Osteoblast (primary cell): ENCODE measurements at regions not wholly inside any gene's neighbourhood (a gene's known extent, or its start where the extent isn't known, plus 50 kb on each side); places are given as distances from the start of the nearest gene placed in this dataset.
"Not testable (repeated sequence)": the region's sequence is repeated elsewhere in the genome, so short reads cannot be mapped to it uniquely, and the experiment has no call there.

Source experiments
- DNase-seq: peaks from one replicate; pipeline ENCODE4 v3.0.0; 2011; ENCODE audit warnings: low spot score, mixed read lengths; ENCODE audit not compliant: insufficient read length; ENCODE audit errors: missing footprints
- H2AFZ ChIP-seq: 2 replicates; pipeline ENCODE4 v1.6.0; 2011; ENCODE audit warnings: mild to moderate bottlenecking, low read length
- H3K27ac ChIP-seq: 2 replicates; pipeline ENCODE4 v1.5.1; 2011; ENCODE audit warnings: mild to moderate bottlenecking, low read depth, low read length, moderate library complexity
- H3K27me3 ChIP-seq: 2 replicates; pipeline ENCODE4 v1.6.0; 2012; ENCODE audit warnings: mild to moderate bottlenecking, control low read depth, inconsistent platforms, low read length, moderate library complexity; ENCODE audit not compliant: insufficient read depth
- H3K36me3 ChIP-seq: 2 replicates; pipeline ENCODE4 v1.5.1; 2011; ENCODE audit warnings: mild to moderate bottlenecking, low read length, control low read depth, moderate library complexity; ENCODE audit not compliant: insufficient read depth
- H3K4me1 ChIP-seq: 2 replicates; pipeline ENCODE4 v1.5.1; 2011; ENCODE audit warnings: mild to moderate bottlenecking, low read length, control low read depth, moderate library complexity; ENCODE audit not compliant: insufficient read depth
- H3K4me2 ChIP-seq: 2 replicates; pipeline ENCODE4 v1.6.0; 2011; ENCODE audit warnings: mild to moderate bottlenecking, low read length; ENCODE audit not compliant: insufficient read depth
- H3K4me3 ChIP-seq: fragments of 200-600 bp; sonication (generic); 3 replicates; pipeline ENCODE4 v1.5.1; 2012; ENCODE audit warnings: mild to moderate bottlenecking, low read length, inconsistent platforms; ENCODE audit not compliant: insufficient read depth
- H3K79me2 ChIP-seq: 2 replicates; pipeline ENCODE4 v1.6.0; 2012; ENCODE audit warnings: mild to moderate bottlenecking, low read length, control low read depth, inconsistent platforms; ENCODE audit not compliant: insufficient read depth
- H3K9me3 ChIP-seq: 2 replicates; pipeline ENCODE4 v1.5.1; 2011; ENCODE audit warnings: low read depth, low read length, control low read depth
- H4K20me1 ChIP-seq: 2 replicates; pipeline ENCODE4 v1.6.0; 2012; ENCODE audit warnings: mild to moderate bottlenecking, low read length, control low read depth; ENCODE audit not compliant: insufficient read depth

- not testable (repeated sequence) for H3K27ac ChIP-seq, H2AFZ ChIP-seq, H3K36me3 ChIP-seq, DNase-seq, H3K79me2 ChIP-seq, H3K4me1 ChIP-seq, H4K20me1 ChIP-seq, H3K9me3 ChIP-seq, H3K27me3 ChIP-seq, H3K4me3 ChIP-seq, H3K4me2 ChIP-seq
Observed at GRCh38 chr20:30297878-30298595, 959.4 kb upstream of the DEFB115 start.

- H3K9me3 ChIP-seq, H3K4me1 ChIP-seq, H3K27me3 ChIP-seq, H2AFZ ChIP-seq, DNase-seq, H3K27ac ChIP-seq, H4K20me1 ChIP-seq, H3K36me3 ChIP-seq, H3K4me2 ChIP-seq, H3K4me3 ChIP-seq, H3K79me2 ChIP-seq: not testable (repeated sequence)
Observed at GRCh38 chr20:30300220-30300642, 957.2 kb upstream of the DEFB115 start.

- H2AFZ ChIP-seq, result not testable (repeated sequence)
Observed at GRCh38 chr20:30302786-30303185, 954.7 kb upstream of the DEFB115 start.

GRCh38 chr20:30309938-30310337 lies 947.5 kb upstream of the DEFB115 start:
- H3K4me3 ChIP-seq, result not testable (repeated sequence)

More at GRCh38 chr20:30302786-30303185, 954.7 kb upstream of the DEFB115 start:
- DNase-seq, H3K9me3 ChIP-seq, H3K27ac ChIP-seq, H3K4me1 ChIP-seq, H3K79me2 ChIP-seq, H3K4me3 ChIP-seq, H3K36me3 ChIP-seq, H3K4me2 ChIP-seq, H4K20me1 ChIP-seq, H3K27me3 ChIP-seq: not testable (repeated sequence)

GRCh38 chr20:30310385-30310784 lies 947.1 kb upstream of the DEFB115 start:
- H2AFZ ChIP-seq, H3K79me2 ChIP-seq, H3K27ac ChIP-seq, DNase-seq, H3K36me3 ChIP-seq, H4K20me1 ChIP-seq, H3K4me2 ChIP-seq, H3K4me1 ChIP-seq, H3K27me3 ChIP-seq, H3K9me3 ChIP-seq, H3K4me3 ChIP-seq: not testable (repeated sequence)

More at GRCh38 chr20:30309938-30310337, 947.5 kb upstream of the DEFB115 start:
- not testable (repeated sequence) for H3K27me3 ChIP-seq, H4K20me1 ChIP-seq, H3K4me1 ChIP-seq, H3K27ac ChIP-seq, H3K4me2 ChIP-seq, DNase-seq, H3K79me2 ChIP-seq, H2AFZ ChIP-seq, H3K9me3 ChIP-seq, H3K36me3 ChIP-seq

GRCh38 chr20:30312220-30312619 lies 945.2 kb upstream of the DEFB115 start:
- H3K4me2 ChIP-seq, DNase-seq, H3K4me3 ChIP-seq, H3K9me3 ChIP-seq, H3K36me3 ChIP-seq, H3K4me1 ChIP-seq, H4K20me1 ChIP-seq, H3K27ac ChIP-seq, H3K79me2 ChIP-seq, H3K27me3 ChIP-seq, H2AFZ ChIP-seq: not testable (repeated sequence)

GRCh38 chr20:30313660-30314059 lies 943.8 kb upstream of the DEFB115 start:
- not testable (repeated sequence) for H3K4me2 ChIP-seq, H3K27me3 ChIP-seq, H3K36me3 ChIP-seq, H4K20me1 ChIP-seq, H3K27ac ChIP-seq, H2AFZ ChIP-seq, DNase-seq, H3K9me3 ChIP-seq, H3K4me3 ChIP-seq, H3K4me1 ChIP-seq, H3K79me2 ChIP-seq

GRCh38 chr20:30316063-30316462 lies 941.4 kb upstream of the DEFB115 start:
- not testable (repeated sequence) for H4K20me1 ChIP-seq, H3K9me3 ChIP-seq, H3K4me2 ChIP-seq, H3K79me2 ChIP-seq, DNase-seq, H2AFZ ChIP-seq, H3K4me1 ChIP-seq, H3K27me3 ChIP-seq, H3K27ac ChIP-seq, H3K36me3 ChIP-seq, H3K4me3 ChIP-seq

- not testable (repeated sequence) for H3K4me1 ChIP-seq, H2AFZ ChIP-seq, H3K4me3 ChIP-seq, DNase-seq, H3K9me3 ChIP-seq, H3K79me2 ChIP-seq, H3K27ac ChIP-seq, H3K36me3 ChIP-seq, H3K4me2 ChIP-seq, H3K27me3 ChIP-seq, H4K20me1 ChIP-seq
Observed at GRCh38 chr20:30316532-30317299, 940.7 kb upstream of the DEFB115 start.
